ENCODE measurements at regions not wholly inside any gene's neighbourhood (a gene's known extent, or its start where the extent isn't known, plus 50 kb on each side); places are given as distances from the start of the nearest gene placed in this dataset.
"Not testable (repeated sequence)": the region's sequence is repeated elsewhere in the genome, so short reads cannot be mapped to it uniquely, and the experiment has no call there.

GRCh38 chr7:115183431-115184057 lies 261.6 kb downstream of the MDFIC start:
- ChIA-PET POLR2A (no interaction called here), CTCF (no interaction called here)
- no peaks in the 10 kb centered on the region for H3K36me3 Mint-ChIP-seq (ENCODE audit: low read depth)
- no peak overlapping the region for H3K4me3 Mint-ChIP-seq
- no peak overlapping the region for H3K27ac Mint-ChIP-seq
- no peaks in the 10 kb centered on the region for H3K27me3 Mint-ChIP-seq
- no peaks in the 10 kb centered on the region for H3K9me3 Mint-ChIP-seq
- peaks cover 19% of the 10 kb centered on the region for H3K4me1 Mint-ChIP-seq (ENCODE audit: low read depth)
- ATAC-seq (no peak), DNase-seq (no peak)
- intact Hi-C loops (cut with micrococcal nuclease), result no loop called here
- TF ChIP-seq, protein P1, sequence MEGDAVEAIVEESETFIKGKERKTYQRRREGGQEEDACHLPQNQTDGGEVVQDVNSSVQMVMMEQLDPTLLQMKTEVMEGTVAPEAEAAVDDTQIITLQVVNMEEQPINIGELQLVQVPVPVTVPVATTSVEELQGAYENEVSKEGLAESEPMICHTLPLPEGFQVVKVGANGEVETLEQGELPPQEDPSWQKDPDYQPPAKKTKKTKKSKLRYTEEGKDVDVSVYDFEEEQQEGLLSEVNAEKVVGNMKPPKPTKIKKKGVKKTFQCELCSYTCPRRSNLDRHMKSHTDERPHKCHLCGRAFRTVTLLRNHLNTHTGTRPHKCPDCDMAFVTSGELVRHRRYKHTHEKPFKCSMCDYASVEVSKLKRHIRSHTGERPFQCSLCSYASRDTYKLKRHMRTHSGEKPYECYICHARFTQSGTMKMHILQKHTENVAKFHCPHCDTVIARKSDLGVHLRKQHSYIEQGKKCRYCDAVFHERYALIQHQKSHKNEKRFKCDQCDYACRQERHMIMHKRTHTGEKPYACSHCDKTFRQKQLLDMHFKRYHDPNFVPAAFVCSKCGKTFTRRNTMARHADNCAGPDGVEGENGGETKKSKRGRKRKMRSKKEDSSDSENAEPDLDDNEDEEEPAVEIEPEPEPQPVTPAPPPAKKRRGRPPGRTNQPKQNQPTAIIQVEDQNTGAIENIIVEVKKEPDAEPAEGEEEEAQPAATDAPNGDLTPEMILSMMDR (IDR thresholded peaks at IDR 0.05), result no peak

- Mint-ChIP-seq H3K36me3 (ENCODE audit: low read depth) (no peaks in the 10 kb centered on the region), H3K27ac (no peak overlapping the region), H3K27me3 (no peaks in the 10 kb centered on the region), H3K4me3 (no peak overlapping the region), H3K9me3 (no peaks in the 10 kb centered on the region), H3K4me1 (ENCODE audit: low read depth) (peaks cover 14% of the 10 kb centered on the region)
- no peak for DNase-seq
- no peak for ATAC-seq
- TF ChIP-seq, protein P1 (IDR thresholded peaks at IDR 0.05), result no peak
- ChIA-PET POLR2A (no interaction called here), CTCF (no interaction called here)
- intact Hi-C loops (cut with micrococcal nuclease), result no loop called here
Observed at GRCh38 chr7:115178835-115179234, 256.9 kb downstream of the MDFIC start.

- intact Hi-C loops (cut with micrococcal nuclease), result no loop called here
- no peak overlapping the region for H3K27ac Mint-ChIP-seq
- ChIA-PET CTCF (no interaction called here), POLR2A (no interaction called here)
- no peaks in the 10 kb centered on the region for H3K27me3 Mint-ChIP-seq
- no peaks in the 10 kb centered on the region for H3K9me3 Mint-ChIP-seq
- no peak for DNase-seq
- no peaks in the 10 kb centered on the region for H3K36me3 Mint-ChIP-seq (ENCODE audit: low read depth)
- TF ChIP-seq, protein P1 (IDR thresholded peaks at IDR 0.05), result no peak
- H3K4me1 Mint-ChIP-seq (ENCODE audit: low read depth), result peaks cover 6% of the 10 kb centered on the region
- no peak for ATAC-seq
- no peak overlapping the region for H3K4me3 Mint-ChIP-seq
Observed at GRCh38 chr7:115177823-115178222, 255.9 kb downstream of the MDFIC start.

DNA sequence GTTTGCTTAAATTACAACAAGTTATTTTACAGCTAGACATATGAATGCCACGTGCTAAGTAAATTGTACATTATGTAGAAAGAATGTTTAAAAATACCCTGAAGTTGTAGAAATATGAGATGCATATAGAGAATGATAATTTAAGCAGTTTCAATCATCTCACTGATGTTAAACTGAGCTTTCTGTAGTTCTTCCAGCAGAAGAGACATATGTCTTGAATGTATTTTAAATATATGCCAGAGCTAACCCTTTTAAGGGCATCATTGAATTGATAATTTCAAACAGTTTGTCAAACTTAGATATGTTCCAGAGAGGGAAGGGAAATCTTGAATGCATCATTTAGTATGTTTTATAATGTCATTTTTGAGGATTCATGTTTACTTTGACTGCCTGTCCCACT lies 255.2 kb downstream of the MDFIC start:
- intact Hi-C loops (cut with micrococcal nuclease), result no loop called here
- Mint-ChIP-seq H3K4me1 (ENCODE audit: low read depth) (peaks cover 6% of the 10 kb centered on the region), H3K27ac (no peak overlapping the region), H3K27me3 (no peaks in the 10 kb centered on the region), H3K9me3 (peaks cover 1% of the 10 kb centered on the region), H3K36me3 (ENCODE audit: low read depth) (no peaks in the 10 kb centered on the region), H3K4me3 (no peak overlapping the region)
- ChIA-PET CTCF (no interaction called here), POLR2A (no interaction called here)
- TF ChIP-seq, protein P1 (IDR thresholded peaks at IDR 0.05), result no peak
- DNase-seq (no peak), ATAC-seq (no peak)

- H3K27me3 Mint-ChIP-seq; H3K4me3 Mint-ChIP-seq; H3K27ac Mint-ChIP-seq; H3K36me3 Mint-ChIP-seq (ENCODE audit: low read depth); CTCF ChIA-PET; intact Hi-C loops (cut with micrococcal nuclease); H3K9me3 Mint-ChIP-seq; DNase-seq; ATAC-seq; H3K4me1 Mint-ChIP-seq (ENCODE audit: low read depth); POLR2A ChIA-PET: not testable (repeated sequence)
Observed at GRCh38 chr7:115172397-115172796, 250.5 kb downstream of the MDFIC start.
